GM12864 (cell line): ENCODE measurements at regions not wholly inside any gene's neighbourhood (a gene's known extent, or its start where the extent isn't known, plus 50 kb on each side); places are given as distances from the start of the nearest gene placed in this dataset.

Source experiments
- DNase-seq: peaks from one replicate; pipeline ENCODE4 v3.0.0-alpha.2; 2011; ENCODE audit warnings: low read depth
- H3K4me3 ChIP-seq: 2 replicates; pipeline ENCODE4 v1.5.1; 2011; ENCODE audit warnings: mild to moderate bottlenecking, low read depth, low read length, control low read depth
- TF ChIP-seq, protein P1 (sequence below): IDR thresholded peaks from 2 replicates; pipeline ENCODE4 v1.5.1; 2011; ENCODE audit warnings: low read depth, mild to moderate bottlenecking, moderate library complexity, low read length, control low read depth, inconsistent platforms; ENCODE audit errors: missing control alignments

DNA sequence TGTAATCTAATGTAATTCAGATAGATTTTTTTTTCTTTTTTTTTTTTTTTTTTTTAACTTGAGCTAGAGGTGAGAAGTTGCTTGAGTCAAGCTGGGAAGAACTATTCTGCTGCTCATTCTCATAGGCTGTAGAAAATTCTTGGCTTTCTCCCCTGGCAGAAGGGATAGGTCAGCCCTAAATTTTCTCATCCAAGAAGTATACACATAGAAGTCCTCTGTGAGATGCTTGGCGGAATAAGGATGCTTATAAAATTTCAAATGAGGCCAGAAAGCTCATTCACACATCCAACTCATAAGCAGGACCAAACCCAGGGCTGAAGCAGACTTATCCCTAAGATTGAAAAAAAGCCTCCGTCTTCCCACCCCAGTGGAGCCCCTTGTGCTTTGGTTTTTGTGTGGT, 572.5 kb downstream of the SQOR start:
- TF ChIP-seq, protein P1, sequence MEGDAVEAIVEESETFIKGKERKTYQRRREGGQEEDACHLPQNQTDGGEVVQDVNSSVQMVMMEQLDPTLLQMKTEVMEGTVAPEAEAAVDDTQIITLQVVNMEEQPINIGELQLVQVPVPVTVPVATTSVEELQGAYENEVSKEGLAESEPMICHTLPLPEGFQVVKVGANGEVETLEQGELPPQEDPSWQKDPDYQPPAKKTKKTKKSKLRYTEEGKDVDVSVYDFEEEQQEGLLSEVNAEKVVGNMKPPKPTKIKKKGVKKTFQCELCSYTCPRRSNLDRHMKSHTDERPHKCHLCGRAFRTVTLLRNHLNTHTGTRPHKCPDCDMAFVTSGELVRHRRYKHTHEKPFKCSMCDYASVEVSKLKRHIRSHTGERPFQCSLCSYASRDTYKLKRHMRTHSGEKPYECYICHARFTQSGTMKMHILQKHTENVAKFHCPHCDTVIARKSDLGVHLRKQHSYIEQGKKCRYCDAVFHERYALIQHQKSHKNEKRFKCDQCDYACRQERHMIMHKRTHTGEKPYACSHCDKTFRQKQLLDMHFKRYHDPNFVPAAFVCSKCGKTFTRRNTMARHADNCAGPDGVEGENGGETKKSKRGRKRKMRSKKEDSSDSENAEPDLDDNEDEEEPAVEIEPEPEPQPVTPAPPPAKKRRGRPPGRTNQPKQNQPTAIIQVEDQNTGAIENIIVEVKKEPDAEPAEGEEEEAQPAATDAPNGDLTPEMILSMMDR, result no peak
- no peak overlapping the region for H3K4me3 ChIP-seq

DNA sequence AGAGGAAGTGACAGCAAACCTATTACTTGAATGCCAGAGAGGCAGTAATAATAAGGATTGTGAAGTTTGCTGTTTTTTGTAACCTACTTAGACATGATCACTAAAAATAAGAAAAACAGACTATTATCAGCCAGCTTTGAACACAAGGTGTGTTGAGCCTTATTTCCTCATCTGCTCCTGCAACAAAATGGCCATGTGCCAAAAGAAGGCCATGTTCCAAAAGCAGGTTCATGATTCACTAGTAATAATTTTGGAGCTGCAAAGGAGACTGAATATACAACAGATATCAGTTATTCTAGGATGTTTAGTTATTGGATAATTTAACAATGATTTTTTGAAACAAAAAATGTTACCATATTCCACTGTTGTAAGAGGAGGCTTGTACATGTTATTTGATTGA, 578.7 kb downstream of the SQOR start:
- TF ChIP-seq, protein P1, result no peak
- H3K4me3 ChIP-seq, result no peak overlapping the region
- no peak for DNase-seq

More for the DNA sequence above, 572.5 kb downstream of the SQOR start:
- no peak for DNase-seq

DNA sequence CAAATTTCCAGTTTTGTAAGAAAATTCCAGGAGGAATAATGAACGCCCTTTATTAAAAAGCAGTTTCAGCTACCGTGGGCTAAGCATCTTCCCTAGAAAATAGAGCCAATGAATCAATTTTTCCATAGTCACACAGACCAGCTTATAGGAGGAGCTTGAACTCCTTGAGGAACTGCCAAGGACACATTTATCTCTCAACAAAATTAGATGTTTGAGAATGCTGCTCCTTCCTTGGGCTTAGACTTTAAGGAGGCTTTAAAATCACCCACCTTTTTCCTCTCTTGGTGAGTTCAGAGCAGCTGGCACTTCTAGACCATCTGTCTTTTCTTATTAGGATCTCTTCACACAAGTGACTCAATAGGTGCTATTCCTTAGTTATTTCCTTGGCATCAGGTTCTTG, 588.0 kb downstream of the SQOR start:
- H3K4me3 ChIP-seq, result no peak overlapping the region
- no peak for DNase-seq
- TF ChIP-seq, protein P1, result no peak

DNA sequence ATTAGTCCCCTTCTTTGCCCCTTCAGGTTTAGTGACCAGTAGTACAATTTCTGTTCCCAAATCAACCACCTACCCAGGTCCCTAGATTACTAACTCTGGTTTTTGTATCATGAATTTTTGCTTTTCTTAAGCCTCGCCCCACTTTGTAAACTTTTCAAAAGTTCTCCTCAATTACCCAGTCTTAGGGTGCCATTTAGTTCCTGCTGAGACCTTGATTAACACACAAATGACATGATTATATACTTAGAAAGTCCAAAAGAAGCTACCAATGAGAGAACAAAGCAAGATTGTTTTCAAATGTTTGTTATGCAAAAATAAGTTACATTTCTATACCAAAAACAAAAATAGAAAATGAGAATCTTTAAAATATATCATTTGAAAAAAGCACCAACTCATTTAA, 594.4 kb downstream of the SQOR start:
- TF ChIP-seq, protein P1, result no peak
- H3K4me3 ChIP-seq, result no peak overlapping the region
- DNase-seq, result no peak

DNA sequence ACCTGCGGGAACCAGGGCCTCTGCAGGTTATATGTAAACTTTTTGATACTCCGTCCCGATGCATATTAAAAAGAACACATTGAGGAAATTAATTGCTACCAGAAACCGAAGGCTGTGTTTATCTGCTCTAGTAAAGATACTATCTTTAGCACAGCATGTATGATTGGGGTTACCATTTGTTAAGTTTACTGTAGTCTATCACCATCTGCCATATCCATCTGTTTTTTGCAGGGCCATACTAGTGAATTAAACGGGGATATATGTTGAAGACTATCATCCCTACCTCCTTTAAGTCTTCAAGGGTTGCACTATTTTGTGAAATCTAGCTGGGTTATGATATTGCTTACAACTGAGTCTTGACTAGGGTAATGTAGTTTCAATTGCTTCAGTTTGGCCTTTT, 597.0 kb downstream of the SQOR start:
- TF ChIP-seq, protein P1, result no peak
- H3K4me3 ChIP-seq, result no peak overlapping the region
- DNase-seq, result no peak

DNA sequence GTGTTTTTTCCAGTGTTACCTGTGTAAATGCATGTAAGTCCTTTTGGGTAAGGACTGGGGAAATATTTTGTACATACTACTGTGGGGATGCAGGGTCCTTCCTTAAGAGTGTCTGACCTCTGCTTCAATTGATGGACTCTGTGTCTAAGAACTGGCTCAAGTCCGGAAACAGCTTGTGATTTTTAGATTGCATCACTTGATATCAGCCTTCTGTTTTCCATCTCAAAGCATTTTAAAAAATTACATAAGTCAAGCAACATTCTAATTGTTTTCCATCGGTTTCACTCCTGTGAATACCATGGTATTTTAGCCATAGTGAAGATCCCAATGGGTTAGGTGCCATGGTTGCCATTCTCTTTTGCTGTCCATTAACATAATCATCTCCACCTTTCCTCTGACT, 597.6 kb downstream of the SQOR start:
- TF ChIP-seq, protein P1, result no peak
- no peak overlapping the region for H3K4me3 ChIP-seq
- no peak for DNase-seq

DNA sequence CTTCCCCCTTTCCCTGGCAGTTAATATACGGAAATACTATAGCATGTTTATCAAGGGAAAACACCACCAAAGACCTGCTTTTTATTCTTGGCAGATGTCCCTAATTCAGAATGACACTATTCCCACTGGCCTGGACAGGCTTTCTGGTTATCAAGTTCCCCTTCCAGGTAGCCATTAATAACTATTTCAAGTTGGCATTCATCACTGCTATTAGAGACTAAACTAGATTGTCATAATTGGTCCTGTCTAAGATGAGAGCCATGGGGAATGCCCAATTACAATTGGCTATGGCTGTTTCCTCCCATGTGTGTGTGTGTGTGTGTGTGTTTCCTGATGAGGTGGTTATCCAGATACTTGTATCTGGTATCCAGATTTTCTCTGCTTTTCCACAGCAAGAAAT, 608.1 kb downstream of the SQOR start:
- TF ChIP-seq, protein P1, result no peak
- DNase-seq, result no peak
- H3K4me3 ChIP-seq, result no peak overlapping the region
